Jurkat, Clone E6-1 (cell line): ENCODE measurements at regions not wholly inside any gene's neighbourhood (a gene's known extent, or its start where the extent isn't known, plus 50 kb on each side); places are given as distances from the start of the nearest gene placed in this dataset.

Source experiments
- DNase-seq: peaks from one replicate; pipeline ENCODE4 v3.0.0-alpha.2; 2011; ENCODE audit warnings: low read depth, low spot score
- H3K4me3 ChIP-seq: 2 replicates; pipeline ENCODE4 v1.5.1; 2011; ENCODE audit warnings: mild to moderate bottlenecking, low read length, control low read depth, moderate library complexity

DNA sequence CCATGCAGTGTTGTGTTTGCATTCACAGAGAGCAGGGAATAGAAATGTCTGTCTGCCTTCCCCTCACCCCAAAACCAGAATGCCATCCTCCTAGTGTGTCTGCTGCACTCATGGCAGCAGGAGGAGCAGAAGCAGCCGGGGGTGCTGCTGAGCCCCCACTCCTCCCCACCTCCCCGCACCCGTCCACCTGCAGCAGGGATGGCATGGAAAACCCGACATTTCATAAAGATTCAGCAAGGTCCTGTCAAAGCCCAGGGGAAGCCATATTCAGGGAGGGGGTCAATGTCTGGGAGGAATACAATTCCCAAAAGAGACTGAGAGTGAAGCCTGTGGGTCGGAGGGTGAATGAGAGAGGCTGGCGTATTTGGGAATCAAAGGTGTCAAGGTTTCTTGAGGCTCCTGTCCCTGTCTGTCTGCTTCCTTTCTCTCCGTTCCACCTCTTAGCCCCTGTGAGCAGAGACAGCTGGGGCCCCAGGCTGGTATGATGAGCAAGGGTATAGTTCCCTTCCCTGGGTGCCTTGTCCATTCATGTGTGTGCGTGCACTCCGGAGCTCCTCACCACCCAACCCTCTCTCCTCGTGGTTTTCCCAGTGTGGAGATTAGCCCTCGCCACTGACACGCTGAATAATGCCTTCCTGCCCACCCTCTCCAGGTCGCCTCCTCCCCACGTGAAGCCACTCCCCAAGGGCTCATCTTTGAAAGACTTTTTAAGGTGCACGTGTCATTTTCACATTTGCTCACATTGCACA is 133.5 kb upstream of the ZNF236 start:
- DNase-seq = no peak
- no peak overlapping the region for H3K4me3 ChIP-seq

DNA sequence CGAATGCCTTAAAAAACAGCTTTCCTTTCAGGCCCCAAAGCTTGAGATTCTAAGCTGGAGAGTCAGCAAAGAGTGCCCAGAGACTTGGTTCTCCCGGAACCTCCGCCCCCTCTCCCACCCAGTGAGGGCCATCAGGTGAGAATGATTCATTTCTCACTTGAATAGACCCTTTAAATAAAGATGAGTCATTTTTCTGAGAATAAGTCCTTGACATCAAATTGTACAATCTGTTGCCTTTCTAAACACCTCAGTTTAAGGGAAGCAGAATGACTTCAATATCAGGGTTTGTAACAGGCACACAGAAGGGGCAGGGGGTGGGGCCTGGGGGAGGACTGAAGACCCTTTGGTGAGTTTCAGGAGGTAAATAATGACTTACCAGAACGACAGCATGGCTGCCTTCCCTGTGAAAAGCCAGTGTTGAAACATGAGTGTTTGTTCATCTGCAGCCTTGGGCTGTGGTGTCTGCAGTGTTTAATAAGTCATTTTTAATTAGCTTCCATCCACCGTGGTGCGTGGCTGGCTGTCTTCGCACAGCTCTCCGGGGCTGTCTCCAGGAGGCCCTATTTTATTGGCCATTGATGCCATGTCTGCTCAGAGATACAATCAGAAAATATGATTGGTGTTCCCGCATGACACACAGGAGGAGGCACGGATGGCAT is 134.9 kb upstream of the ZNF236 start:
- no peak overlapping the region for H3K4me3 ChIP-seq
- DNase-seq = no peak

DNA sequence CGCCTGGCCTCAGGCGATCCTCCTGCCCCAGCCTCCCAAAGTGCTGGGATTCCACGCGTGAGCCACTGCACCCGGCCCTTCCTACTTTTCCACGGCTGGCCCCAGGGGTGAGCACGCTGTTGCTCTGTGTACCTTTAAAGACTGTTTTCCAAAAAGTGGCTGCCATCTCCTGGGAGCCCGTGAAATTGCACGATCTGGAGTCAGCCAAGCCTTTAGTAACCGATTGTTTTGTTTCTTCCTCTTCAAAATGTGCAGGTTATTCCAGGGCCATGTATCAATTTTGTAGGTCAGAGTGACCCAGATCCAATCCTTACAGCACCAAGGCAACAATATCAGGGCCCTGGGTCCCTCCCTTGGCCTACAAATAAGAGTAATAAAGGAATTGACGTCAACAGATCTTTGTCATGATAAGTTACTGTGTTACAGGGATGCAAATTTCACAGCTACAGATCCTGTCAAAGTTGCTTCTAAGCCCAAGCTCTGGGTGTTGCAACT is 135.6 kb upstream of the ZNF236 start:
- peak; percentile 16 for DNase-seq
- no peak overlapping the region for H3K4me3 ChIP-seq

DNA sequence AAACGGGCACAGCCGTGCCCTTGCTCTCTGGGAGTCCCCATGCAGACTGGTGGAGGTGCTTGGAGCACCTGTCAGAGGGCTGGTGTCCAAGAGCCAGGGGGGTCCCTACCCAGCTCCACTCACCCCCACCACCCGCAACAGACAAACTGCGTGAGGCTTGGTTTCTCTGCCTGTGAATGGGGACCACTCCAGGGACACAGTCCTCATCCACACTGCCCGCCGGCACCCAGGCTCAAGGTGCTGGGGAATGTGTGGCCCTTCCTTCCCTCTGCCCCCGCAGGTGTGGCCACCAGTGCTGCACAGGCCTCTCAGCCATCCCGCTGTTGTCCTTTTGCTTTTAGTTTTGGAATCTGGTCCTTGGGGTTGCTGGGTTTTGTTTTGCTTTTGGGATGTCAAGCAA is 136.5 kb upstream of the ZNF236 start:
- no peak overlapping the region for H3K4me3 ChIP-seq
- no peak for DNase-seq

DNA sequence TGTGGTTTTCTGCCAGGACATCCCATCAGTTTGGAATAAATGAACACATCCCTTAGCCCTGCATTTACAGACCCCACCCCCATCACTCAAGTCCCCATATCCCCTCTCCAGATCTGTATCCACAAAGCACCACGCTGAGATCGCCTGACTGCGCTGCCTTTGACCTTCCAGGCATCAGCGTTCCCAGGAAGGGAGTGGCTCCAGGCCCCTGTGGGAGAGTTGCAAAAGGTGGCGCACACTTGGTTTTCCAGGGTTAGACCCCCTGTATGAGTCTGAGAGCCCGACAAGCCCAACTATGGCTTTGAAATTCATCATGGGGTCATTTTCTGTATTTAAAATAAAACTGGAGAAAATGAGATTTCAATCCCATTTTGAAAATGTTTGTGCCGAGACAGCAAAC is 137.0 kb upstream of the ZNF236 start:
- no peak for DNase-seq
- H3K4me3 ChIP-seq = no peak overlapping the region

DNA sequence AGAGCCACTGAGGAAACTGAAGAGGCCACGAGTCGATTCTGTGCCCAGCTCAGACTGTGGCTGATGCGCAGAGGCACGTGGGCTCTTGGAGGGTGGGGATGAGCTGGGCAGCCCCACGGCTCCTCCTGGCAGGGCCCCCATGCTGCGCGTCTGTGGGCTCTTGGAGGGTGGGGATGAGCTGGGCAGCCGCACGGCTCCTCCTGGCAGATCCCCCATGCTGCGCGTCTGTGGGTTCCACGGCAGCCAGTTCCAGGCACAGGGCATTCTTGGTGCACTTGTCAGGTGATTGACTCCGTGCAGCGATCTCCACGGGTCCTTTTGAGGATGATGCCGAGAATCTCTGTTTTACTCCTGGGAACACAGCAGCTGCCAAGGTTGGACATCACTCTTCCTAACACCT is 138.1 kb upstream of the ZNF236 start:
- H3K4me3 ChIP-seq = no peak overlapping the region
- DNase-seq = no peak

DNA sequence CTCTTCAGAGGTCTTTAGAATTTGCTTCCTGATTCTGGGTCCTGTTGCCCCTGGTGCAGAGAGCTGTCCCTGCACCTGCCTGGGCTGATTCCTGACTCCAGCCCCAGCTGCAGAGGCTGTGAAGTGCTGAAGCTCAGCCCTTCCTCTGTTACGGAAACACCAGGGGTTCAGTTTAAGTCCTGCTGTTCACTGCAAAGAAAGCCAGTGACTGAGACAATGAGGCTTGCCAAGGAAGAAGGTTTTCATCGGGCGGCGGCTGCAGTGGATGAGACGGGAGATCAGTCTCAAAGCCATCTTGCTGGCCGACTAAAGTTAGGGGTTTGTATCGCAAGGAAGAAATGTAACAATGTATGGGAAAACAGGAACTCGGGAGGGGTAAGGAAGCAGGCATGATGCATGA is 142.4 kb upstream of the ZNF236 start:
- DNase-seq = no peak
- no peak overlapping the region for H3K4me3 ChIP-seq

DNA sequence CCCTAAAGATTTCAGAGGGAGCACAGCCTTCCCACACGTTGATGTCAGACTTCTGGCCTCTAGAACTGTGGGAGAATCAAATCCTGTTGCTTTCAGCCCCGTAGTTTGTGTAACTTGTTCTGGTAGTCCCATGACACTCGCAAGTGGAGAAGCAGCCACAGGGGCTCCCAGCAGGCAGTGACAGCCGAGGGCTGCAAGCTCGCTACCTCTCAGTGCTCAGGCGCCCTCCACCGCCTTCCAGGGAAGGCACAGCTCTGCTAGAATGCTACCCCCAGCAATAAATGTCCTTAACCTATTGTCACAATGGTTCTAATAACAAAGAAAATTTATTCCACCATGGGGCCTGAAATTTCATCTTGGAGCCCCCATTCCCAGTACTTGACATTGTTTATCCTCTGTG is 143.1 kb upstream of the ZNF236 start:
- H3K4me3 ChIP-seq = no peak overlapping the region
- no peak for DNase-seq

DNA sequence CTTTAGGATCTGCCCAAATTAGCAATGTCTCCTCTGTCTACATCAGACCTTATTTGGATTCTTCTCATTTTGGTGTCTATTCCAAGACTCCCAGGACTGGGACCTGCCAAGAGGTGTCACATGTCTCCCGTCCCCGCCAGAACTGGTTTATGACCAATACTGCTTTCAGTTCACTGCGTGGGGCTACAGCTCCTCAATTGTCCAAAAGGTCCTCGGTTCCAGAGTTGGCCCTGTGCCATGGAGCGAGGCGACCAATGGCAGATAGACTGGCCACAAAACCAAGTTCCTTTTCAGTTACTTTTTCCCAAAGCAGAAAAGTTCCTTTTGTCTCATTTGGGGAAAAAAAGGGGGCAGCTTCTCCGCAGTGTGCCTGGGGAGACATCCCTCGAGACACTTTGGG is 144.1 kb upstream of the ZNF236 start:
- H3K4me3 ChIP-seq = no peak overlapping the region
- no peak for DNase-seq

DNA sequence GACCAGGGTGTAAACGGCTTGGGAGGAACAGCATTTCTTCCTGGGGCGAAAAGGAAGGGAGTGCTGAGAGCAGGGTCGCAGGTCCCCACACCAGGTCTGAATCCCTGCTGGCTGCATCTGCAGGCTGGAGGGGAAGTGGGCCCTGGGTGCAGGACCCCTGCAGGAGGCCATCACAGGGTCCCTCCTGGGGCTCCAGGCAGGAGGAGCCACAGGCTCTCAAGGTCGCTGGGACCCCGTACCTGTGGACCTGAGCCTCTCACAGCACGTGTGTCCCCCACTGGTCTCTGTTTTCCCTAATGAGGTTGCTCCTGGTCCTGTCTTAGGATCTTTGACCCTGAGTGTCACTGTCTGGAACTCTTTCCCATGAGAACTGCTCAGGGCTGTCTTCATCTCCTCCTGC is 147.8 kb upstream of the ZNF236 start:
- H3K4me3 ChIP-seq = no peak overlapping the region

DNA sequence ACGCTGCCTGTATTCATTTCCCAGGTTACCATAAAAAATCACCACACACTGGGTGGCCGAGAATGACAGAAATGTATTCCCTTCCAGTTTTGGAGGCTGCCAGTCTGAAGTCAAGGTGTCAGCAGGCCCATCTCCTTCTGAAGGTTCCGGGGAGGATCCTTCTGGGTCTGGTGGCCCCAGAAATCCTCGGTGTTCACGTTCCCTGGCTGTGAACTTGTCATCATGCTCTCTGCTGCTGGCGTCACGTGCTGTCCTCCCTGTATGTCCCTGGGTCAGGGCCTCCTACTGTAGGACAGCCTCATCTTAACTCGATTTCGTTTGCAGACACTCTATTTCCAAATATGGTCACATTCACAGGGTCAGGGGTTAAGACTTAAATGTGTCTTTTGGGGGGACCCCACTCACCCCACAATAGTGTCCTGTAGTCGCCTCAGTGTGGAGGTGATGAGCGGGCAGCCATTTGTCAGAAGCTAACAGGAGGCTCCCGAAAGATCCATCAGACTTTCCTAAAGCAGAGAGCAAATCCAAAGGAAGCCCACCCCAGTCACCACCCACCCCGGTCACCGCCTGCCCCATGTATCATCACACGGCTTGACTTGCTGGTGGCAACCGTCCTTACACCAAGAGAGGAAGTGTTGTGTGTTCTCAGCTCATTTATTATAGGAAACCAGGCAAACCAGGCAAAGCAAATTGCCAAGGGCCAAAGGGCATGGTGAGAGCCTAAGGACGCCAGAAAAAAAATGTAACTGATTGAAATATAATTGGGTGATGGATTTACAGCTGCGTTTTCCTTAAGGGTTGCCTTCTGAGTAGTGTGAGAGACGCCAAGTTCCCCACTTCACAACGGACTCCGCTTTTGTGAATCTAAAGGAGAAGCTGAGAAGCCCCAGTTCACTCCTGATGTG is 148.8 kb upstream of the ZNF236 start:
- no peak overlapping the region for H3K4me3 ChIP-seq
- no peak for DNase-seq

More for the DNA sequence above, 147.8 kb upstream of the ZNF236 start:
- no peak for DNase-seq

DNA sequence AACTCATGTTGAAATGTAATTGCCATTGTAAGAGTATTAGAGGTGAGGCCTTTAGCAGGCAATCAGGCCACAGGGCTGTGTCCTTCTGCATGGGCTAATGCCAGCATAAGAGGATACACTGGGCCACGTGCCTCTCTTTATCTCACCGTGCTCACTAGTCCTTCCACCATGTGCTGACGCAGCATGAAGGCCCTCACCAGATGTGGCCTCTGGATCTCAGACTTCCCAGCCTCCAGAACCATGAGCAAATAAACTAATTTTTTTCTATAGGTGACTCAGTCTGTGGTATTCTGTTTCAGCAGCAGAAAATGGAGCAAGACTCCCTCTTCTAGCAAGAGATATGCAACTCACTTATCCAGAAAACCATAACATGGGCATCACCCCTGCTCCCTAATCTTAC is 149.7 kb upstream of the ZNF236 start:
- no peak for DNase-seq
- H3K4me3 ChIP-seq = no peak overlapping the region

DNA sequence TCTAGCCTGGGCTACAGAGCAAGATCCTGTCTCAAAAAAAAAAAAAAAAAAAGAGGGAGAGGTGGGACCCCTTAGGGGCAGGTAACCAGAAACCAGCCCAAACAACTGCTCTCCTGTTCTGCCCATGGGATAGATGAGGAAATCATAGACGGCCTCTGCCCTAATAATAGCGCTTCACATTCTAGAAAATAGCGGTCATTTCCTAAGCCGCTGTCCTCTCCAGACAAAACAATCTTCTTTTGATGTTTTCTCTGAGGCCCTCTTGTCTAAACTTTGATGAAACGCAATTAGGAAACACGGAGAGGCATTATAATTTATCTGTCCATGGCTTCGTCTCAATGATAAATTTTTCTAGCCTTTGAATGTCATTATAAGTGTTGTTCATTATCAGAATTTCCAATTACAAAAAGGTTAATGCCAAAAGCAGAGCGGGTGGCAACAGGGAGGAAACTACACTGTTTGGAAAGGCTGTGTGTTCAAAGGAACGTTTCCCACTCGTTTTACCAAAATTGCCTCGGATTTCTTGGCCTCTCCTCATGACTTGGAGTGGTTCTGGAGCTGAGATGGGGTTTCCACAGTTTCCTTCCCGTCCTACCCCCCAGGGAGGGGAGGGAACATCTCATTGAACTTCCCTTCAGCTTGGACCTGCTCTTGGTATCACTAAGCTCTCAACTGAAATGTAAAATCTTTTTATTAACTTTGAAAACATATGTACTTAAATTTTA is 151.6 kb upstream of the ZNF236 start:
- H3K4me3 ChIP-seq = no peak overlapping the region
- no peak for DNase-seq

DNA sequence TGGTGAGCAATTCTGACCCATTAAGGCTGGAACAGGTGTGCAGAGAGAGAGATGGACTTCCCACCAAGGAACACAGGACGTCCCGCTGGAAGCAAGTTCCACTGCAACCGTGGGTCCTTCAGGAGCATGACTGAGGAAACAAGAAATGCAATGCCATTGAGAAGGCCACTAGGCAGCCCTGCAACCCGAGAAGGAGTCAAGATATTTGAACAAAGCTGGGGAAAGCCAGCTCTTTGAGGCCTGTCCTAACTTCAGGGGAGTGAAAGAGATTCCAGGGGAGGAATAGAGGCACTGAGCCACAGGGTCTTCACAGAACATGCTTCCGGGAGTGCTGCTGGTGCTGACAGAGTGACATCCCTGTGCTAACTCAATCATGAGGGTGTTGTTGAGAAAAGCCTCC is 153.8 kb upstream of the ZNF236 start:
- H3K4me3 ChIP-seq = no peak overlapping the region
- DNase-seq = no peak

DNA sequence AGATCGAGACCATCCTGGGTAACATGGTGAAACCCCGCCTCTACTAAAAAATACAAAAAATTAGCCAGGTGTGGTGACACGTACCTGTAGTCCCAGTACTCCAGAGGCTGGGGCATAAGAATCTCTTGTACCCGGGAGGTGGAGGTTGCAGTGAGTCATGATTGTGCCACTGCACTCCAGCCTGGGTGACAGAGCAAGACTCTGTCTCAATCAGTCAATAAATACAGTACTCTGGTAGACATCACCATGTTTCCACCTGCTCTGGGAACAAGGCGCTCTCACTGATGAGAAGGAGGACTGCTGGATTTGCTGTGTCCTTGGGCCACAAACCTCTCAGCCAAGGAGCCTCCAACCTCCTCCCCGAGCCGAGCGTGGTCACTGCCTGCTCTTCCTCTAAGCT is 154.2 kb upstream of the ZNF236 start:
- DNase-seq = no peak
- no peak overlapping the region for H3K4me3 ChIP-seq

DNA sequence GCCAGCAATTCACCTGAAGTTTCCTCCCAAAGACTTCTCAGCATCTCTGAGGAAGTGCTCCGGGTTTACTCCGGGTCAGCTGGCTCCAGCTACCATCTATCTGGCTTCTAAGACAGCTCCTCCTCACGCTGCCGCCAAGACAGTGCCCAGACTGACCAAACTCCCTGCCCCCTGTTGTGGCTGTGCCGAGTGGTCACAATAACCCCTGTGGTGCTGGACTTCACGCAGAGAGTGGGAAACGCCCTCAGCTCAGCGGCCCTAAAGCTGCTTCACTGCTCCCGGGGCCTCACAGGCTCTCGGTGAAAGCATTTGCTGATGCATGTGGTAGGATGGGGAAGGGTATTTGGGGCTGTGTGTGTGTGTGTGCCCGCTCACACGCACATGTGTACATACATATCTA is 154.8 kb upstream of the ZNF236 start:
- no peak for DNase-seq
- no peak overlapping the region for H3K4me3 ChIP-seq

DNA sequence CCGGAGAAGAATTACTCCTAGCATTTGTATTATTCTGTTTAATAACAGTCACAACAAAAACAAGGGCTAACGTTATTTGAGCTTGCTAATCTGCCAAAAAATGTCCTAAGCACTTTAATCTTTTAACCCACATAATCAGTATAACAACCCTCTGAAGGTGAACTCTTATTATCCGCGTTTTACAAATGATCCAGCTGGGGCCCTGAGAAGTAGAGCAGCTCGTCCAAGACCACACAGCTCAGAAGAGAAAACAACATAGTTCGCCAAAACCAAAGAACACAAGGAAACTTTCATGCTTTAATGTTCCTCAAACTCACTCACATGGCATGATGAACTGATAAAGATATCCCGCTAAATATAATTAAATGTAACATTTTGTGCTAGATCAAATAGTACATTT is 159.7 kb upstream of the ZNF236 start:
- no peak for DNase-seq
- H3K4me3 ChIP-seq = no peak overlapping the region

DNA sequence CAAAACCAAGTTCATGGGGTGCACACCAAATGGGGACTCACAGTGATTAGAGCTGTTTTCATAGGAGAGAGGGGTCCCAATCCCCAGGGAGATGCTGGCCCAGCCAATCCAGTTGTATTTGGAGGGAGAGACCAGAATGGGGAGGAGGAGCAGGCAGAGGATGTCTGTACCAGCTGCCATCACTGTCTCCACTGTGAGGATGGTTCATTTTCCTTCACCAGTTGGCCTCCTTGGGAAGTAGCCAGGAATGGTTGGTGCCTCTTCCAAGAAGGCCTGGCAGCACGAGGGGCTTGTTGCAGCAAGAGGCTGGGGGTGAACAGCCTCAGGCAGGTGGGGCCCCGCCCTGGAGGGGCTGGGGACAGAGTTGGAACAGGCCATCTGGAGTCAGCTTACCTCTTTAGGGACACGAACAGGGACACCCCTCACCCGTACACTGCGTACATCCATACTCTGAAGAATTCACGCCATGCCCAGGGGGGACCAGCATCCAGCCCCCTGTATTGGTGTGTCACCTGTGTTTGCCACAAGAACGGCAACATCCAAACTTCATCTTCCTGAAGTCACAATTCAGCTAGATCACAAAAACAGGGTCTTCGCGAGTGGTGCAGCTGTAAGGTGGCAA is 161.7 kb upstream of the ZNF236 start:
- no peak for DNase-seq
- no peak overlapping the region for H3K4me3 ChIP-seq

DNA sequence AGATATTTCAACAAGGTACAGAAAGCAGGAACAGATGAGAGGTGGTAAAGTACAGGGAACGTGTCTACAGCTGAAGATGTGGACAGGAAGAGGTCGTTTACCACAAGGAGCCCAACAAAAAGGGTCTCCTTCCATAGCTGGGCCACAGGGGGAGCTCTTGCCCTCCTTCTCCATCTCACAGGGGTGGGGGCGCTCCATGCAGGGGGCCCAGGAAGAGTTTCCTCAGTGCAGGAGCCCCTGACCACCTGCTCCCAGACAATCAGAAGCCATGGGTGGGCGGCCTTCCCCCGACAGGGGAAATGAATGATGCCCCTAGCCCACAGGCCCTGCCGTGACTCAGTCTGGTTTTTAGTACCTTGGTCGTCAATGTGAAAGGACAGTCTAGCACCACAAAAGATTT is 163.6 kb upstream of the ZNF516 start:
- H3K4me3 ChIP-seq = no peak overlapping the region
- DNase-seq = peak; percentile 47
